CD4-positive, CD25-positive, alpha-beta regulatory T cell (primary cell): ENCODE measurements at regions not wholly inside any gene's neighbourhood (a gene's known extent, or its start where the extent isn't known, plus 50 kb on each side); places are given as distances from the start of the nearest gene placed in this dataset.
A peak's percentile ranks its signal among the peaks of the same experiment; 100 is the strongest.

ENCODE experiments used
- ATAC-seq, 2 donors: fragments of 150-1000 bp; cut with Tn5 transposase; one replicate each; pipeline ENCODE4 v1.10.0; 2021; ENCODE audit warnings: low read depth in 2 of 2, moderate number of reproducible peaks in 2 of 2, moderate library complexity in 1 of 2
- DNase-seq, 3 donors: peaks; one replicate each; pipeline versions ENCODE4 v3.0.0 to v3.0.0-alpha.2; 2012 to 2022; ENCODE audit warnings: mixed read lengths in 1 of 3
- H3K27ac ChIP-seq: one replicate; pipeline ENCODE4 v1.7.0; 2013; ENCODE audit warnings: mild to moderate bottlenecking, low read length; ENCODE audit not compliant: insufficient read depth, poor library complexity, severe bottlenecking
- H3K27me3 ChIP-seq: one replicate; pipeline ENCODE4 v1.7.0; 2013; ENCODE audit warnings: low read length; ENCODE audit not compliant: control insufficient read depth, insufficient read depth
- H3K36me3 ChIP-seq: one replicate; pipeline ENCODE4 v1.7.0; 2013; ENCODE audit warnings: mild to moderate bottlenecking, low read length, moderate library complexity; ENCODE audit not compliant: control insufficient read depth, insufficient read depth
- H3K4me1 ChIP-seq: 2 replicates; pipeline ENCODE4 v1.7.0; 2013; ENCODE audit warnings: mild to moderate bottlenecking, low read length; ENCODE audit not compliant: insufficient read depth, control insufficient read depth, poor library complexity, severe bottlenecking
- H3K4me3 ChIP-seq: one replicate; pipeline ENCODE4 v1.7.0; 2013; ENCODE audit warnings: low read depth, mild to moderate bottlenecking, low read length, moderate library complexity
- H3K9me3 ChIP-seq, 2 experiments: 1 replicate in 1 of 2; 2 replicates in 1 of 2; pipeline ENCODE4 v1.7.0; 2013; ENCODE audit warnings: low read length in 2 of 2, mild to moderate bottlenecking in 1 of 2, moderate library complexity in 1 of 2; ENCODE audit not compliant: control insufficient read depth in 2 of 2
- H3K27ac Mint-ChIP-seq, 3 donors: one replicate each; pipeline ENCODE4 v1.8.0; 2020 to 2022; ENCODE audit warnings: mild to moderate bottlenecking in 3 of 3, mixed read lengths in 3 of 3, moderate library complexity in 2 of 3
- H3K27me3 Mint-ChIP-seq: one replicate; pipeline ENCODE4 v1.8.0; 2022; ENCODE audit warnings: mild to moderate bottlenecking, mixed read lengths
- H3K36me3 Mint-ChIP-seq: one replicate; pipeline ENCODE4 v1.8.0; 2020; ENCODE audit warnings: mixed read lengths
- H3K4me1 Mint-ChIP-seq, 4 donors: one replicate each; pipeline ENCODE4 v1.8.0; 2020 to 2022; ENCODE audit warnings: mixed read lengths in 4 of 4, mild to moderate bottlenecking in 1 of 4
- H3K4me3 Mint-ChIP-seq, 4 donors: one replicate each; pipeline ENCODE4 v1.8.0; 2020 to 2022; ENCODE audit warnings: mild to moderate bottlenecking in 4 of 4, mixed read lengths in 4 of 4, moderate library complexity in 3 of 4
- H3K9me3 Mint-ChIP-seq, 7 donors: one replicate each; pipeline ENCODE4 v1.8.0; 2020 to 2022; ENCODE audit warnings: mixed read lengths in 7 of 7, mild to moderate bottlenecking in 3 of 7, moderate library complexity in 2 of 7

GRCh38 chr5:29852329-29852728 is 1341.2 kb upstream of the CDH6 start:
- H3K36me3 ChIP-seq: no peaks in the 10 kb centered on the region
- H3K4me1 ChIP-seq: no peaks in the 10 kb centered on the region
- no peaks in the 10 kb centered on the region for H3K27me3 ChIP-seq
- ATAC-seq: no peak
- no peaks in the 10 kb centered on the region for H3K27me3 Mint-ChIP-seq
- H3K27ac ChIP-seq: no peak overlapping the region
- no peak overlapping the region for H3K4me3 ChIP-seq
- H3K27ac Mint-ChIP-seq: no peak overlapping the region
- DNase-seq: no peak
- H3K4me1 Mint-ChIP-seq: no peaks in the 10 kb centered on the region
- H3K9me3 ChIP-seq: peaks cover 0 to 14% of the 10 kb centered on the region in 2 experiments
- no peak overlapping the region for H3K4me3 Mint-ChIP-seq
- H3K36me3 Mint-ChIP-seq: no peaks in the 10 kb centered on the region
- peaks cover 0 to 31% (median 5%) of the 10 kb centered on the region in 7 donors for H3K9me3 Mint-ChIP-seq

GRCh38 chr5:29845206-29845605 is 1348.3 kb upstream of the CDH6 start:
- H3K4me3 ChIP-seq: no peak overlapping the region
- H3K9me3 Mint-ChIP-seq: peaks cover 0 to 25% (median 4%) of the 10 kb centered on the region in 7 donors
- no peaks in the 10 kb centered on the region for H3K27me3 Mint-ChIP-seq
- no peaks in the 10 kb centered on the region for H3K4me1 ChIP-seq
- ATAC-seq (no peak), DNase-seq (no peak)
- no peak overlapping the region for H3K4me3 Mint-ChIP-seq
- H3K9me3 ChIP-seq: peaks cover 0 to 7% of the 10 kb centered on the region in 2 experiments
- H3K27me3 ChIP-seq: no peaks in the 10 kb centered on the region
- H3K27ac Mint-ChIP-seq: no peak overlapping the region
- H3K27ac ChIP-seq: no peak overlapping the region
- no peaks in the 10 kb centered on the region for H3K4me1 Mint-ChIP-seq
- H3K36me3 Mint-ChIP-seq: no peaks in the 10 kb centered on the region
- H3K36me3 ChIP-seq: no peaks in the 10 kb centered on the region

- peaks cover 0 to 33% (median 10%) of the 10 kb centered on the region in 7 donors for H3K9me3 Mint-ChIP-seq
- Histone ChIP-seq H3K27me3 (no peaks in the 10 kb centered on the region), H3K4me3 (no peak overlapping the region), H3K9me3 (peaks cover 3 to 10% of the 10 kb centered on the region in 2 experiments), H3K4me1 (no peaks in the 10 kb centered on the region), H3K27ac (no peak overlapping the region), H3K36me3 (no peaks in the 10 kb centered on the region)
- no peaks in the 10 kb centered on the region for H3K36me3 Mint-ChIP-seq
- no peak for ATAC-seq
- H3K4me1 Mint-ChIP-seq: no peaks in the 10 kb centered on the region
- no peak for DNase-seq
- no peak overlapping the region for H3K27ac Mint-ChIP-seq
- no peak overlapping the region for H3K4me3 Mint-ChIP-seq
- H3K27me3 Mint-ChIP-seq: no peaks in the 10 kb centered on the region
Measured at GRCh38 chr5:29833394-29833793, 1360.1 kb upstream of the CDH6 start.

GRCh38 chr5:29822521-29822920 is 1371.0 kb upstream of the CDH6 start:
- Mint-ChIP-seq H3K27me3 (no peaks in the 10 kb centered on the region), H3K9me3 (peaks cover 2 to 16% (median 4%) of the 10 kb centered on the region in 7 donors), H3K27ac (peak overlapping the region in 1 of 3 donors; percentile 14), H3K4me1 (no peaks in the 10 kb centered on the region), H3K4me3 (no peak overlapping the region), H3K36me3 (no peaks in the 10 kb centered on the region)
- no peaks in the 10 kb centered on the region for H3K27me3 ChIP-seq
- H3K4me3 ChIP-seq: no peak overlapping the region
- ATAC-seq: no peak
- H3K9me3 ChIP-seq: peaks cover 3 to 11% of the 10 kb centered on the region in 2 experiments
- no peaks in the 10 kb centered on the region for H3K36me3 ChIP-seq
- DNase-seq: no peak
- H3K4me1 ChIP-seq: no peaks in the 10 kb centered on the region
- no peak overlapping the region for H3K27ac ChIP-seq

- no peaks in the 10 kb centered on the region for H3K4me1 Mint-ChIP-seq
- H3K27ac ChIP-seq: no peak overlapping the region
- ATAC-seq (no peak), DNase-seq (no peak)
- H3K4me3 ChIP-seq: no peak overlapping the region
- no peaks in the 10 kb centered on the region for H3K36me3 ChIP-seq
- peaks cover 0 to 2% of the 10 kb centered on the region in 2 experiments for H3K9me3 ChIP-seq
- no peaks in the 10 kb centered on the region for H3K36me3 Mint-ChIP-seq
- no peak overlapping the region for H3K4me3 Mint-ChIP-seq
- H3K9me3 Mint-ChIP-seq: peaks cover 0 to 21% (median 6%) of the 10 kb centered on the region in 7 donors
- no peaks in the 10 kb centered on the region for H3K4me1 ChIP-seq
- H3K27me3 Mint-ChIP-seq: no peaks in the 10 kb centered on the region
- no peaks in the 10 kb centered on the region for H3K27me3 ChIP-seq
- H3K27ac Mint-ChIP-seq: no peak overlapping the region
Measured at GRCh38 chr5:29811914-29812679, 1381.4 kb upstream of the CDH6 start.

- no peaks in the 10 kb centered on the region for H3K4me1 ChIP-seq
- no peak overlapping the region for H3K27ac ChIP-seq
- H3K27me3 ChIP-seq: no peaks in the 10 kb centered on the region
- Mint-ChIP-seq H3K27me3 (no peaks in the 10 kb centered on the region), H3K27ac (no peak overlapping the region), H3K9me3 (peaks cover 2 to 30% (median 6%) of the 10 kb centered on the region in 7 donors), H3K36me3 (no peaks in the 10 kb centered on the region), H3K4me3 (no peak overlapping the region), H3K4me1 (no peaks in the 10 kb centered on the region)
- H3K36me3 ChIP-seq: no peaks in the 10 kb centered on the region
- ATAC-seq: no peak
- H3K9me3 ChIP-seq: peaks cover 2 to 4% of the 10 kb centered on the region in 2 experiments
- H3K4me3 ChIP-seq: no peak overlapping the region
- DNase-seq: no peak
Measured at GRCh38 chr5:29805804-29806203, 1387.7 kb upstream of the CDH6 start.

GRCh38 chr5:29800752-29801151 is 1392.7 kb upstream of the CDH6 start:
- Mint-ChIP-seq H3K36me3 (no peaks in the 10 kb centered on the region), H3K4me1 (no peaks in the 10 kb centered on the region), H3K4me3 (no peak overlapping the region), H3K27ac (no peak overlapping the region), H3K27me3 (no peaks in the 10 kb centered on the region), H3K9me3 (peaks cover 2 to 22% (median 4%) of the 10 kb centered on the region in 7 donors)
- no peaks in the 10 kb centered on the region for H3K4me1 ChIP-seq
- ATAC-seq (no peak), DNase-seq (no peak)
- H3K4me3 ChIP-seq: no peak overlapping the region
- no peaks in the 10 kb centered on the region for H3K27me3 ChIP-seq
- no peak overlapping the region for H3K27ac ChIP-seq
- peaks cover 2 to 12% of the 10 kb centered on the region in 2 experiments for H3K9me3 ChIP-seq
- no peaks in the 10 kb centered on the region for H3K36me3 ChIP-seq

- Histone ChIP-seq H3K4me3 (no peak overlapping the region), H3K36me3 (no peaks in the 10 kb centered on the region), H3K9me3 (peaks cover 2 to 12% of the 10 kb centered on the region in 2 experiments), H3K27ac (no peak overlapping the region), H3K4me1 (no peaks in the 10 kb centered on the region), H3K27me3 (no peaks in the 10 kb centered on the region)
- H3K9me3 Mint-ChIP-seq: peaks cover 0 to 10% (median 3%) of the 10 kb centered on the region in 7 donors
- H3K27ac Mint-ChIP-seq: no peak overlapping the region
- no peaks in the 10 kb centered on the region for H3K36me3 Mint-ChIP-seq
- DNase-seq (no peak), ATAC-seq (no peak)
- no peaks in the 10 kb centered on the region for H3K4me1 Mint-ChIP-seq
- no peak overlapping the region for H3K4me3 Mint-ChIP-seq
- H3K27me3 Mint-ChIP-seq: no peaks in the 10 kb centered on the region
Measured at GRCh38 chr5:29796013-29796412, 1397.5 kb upstream of the CDH6 start.
